ENCODE measurements at regions not wholly inside any gene's neighbourhood (a gene's known extent, or its start where the extent isn't known, plus 50 kb on each side); places are given as distances from the start of the nearest gene placed in this dataset.

DNA sequence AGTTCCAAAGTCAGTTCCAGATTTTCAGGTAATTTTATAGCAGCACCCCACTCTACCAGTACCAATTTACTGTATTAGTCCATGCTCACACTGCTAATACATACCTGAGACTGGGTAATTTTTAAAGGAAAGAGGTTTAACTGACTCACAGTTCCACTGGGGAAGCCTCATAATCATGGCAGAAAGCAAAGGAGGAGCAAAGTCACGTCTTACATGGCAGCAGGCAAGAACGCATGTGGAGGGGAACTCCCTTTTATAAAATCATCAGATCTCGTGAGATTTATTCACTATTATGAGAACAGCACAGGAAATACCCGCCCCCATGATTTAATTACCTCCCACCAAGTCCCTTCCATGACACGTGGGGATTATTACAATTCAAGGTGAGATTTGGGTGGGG lies 142.4 kb downstream of the AHR start:
- no peak for ATAC-seq
- FAIRE-seq, result no peak
- CTCF ChIA-PET, result no interaction called here

DNA sequence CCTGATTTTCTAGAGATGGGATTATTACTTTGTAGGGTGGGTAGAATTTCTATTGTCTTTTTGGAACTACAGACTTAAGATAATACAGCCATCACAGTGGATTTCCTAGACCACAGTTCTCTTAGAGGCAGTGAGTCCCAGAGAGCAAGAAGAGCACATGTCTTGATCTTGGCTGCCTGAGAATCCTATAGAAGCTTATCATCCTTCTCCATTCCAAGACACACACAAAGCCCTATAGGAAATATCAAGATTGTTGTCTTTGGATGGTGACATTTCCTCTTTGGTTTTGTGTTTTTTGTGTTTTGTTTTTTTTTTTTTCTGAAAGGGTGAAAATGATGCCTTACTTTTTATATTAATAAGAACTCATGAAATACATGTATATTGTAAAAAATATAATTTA lies 143.1 kb downstream of the AHR start:
- ATAC-seq (no peak), FAIRE-seq (no peak), DNase-seq (ENCODE audit: low read depth in 1 of 2, low spot score in 1 of 2) (no peak)
- peaks cover 14% of the 10 kb centered on the region for H3K4me1 ChIP-seq
- TF ChIP-seq RFX5 (IDR thresholded peaks at IDR 0.05) (no peak), FOXS1 (CRISPR knock-in tag; IDR thresholded peaks at IDR 0.05) (no peak)
- POLR2A ChIA-PET, result no interaction called here
- CTCF ChIA-PET, result interaction anchor here (0.6 kb wide), 1 partner anchor 22 kb away, joined by 3 read pairs; no protein-coding TSS in a partner anchor
- no peak overlapping the region for H3K27ac ChIP-seq
- H3K4me3 ChIP-seq, result no peak overlapping the region
- H3K4me2 ChIP-seq, result no peak overlapping the region
- peaks cover 26% of the 10 kb centered on the region for H3K9me3 ChIP-seq

More for the DNA sequence above, 142.4 kb downstream of the AHR start:
- WGBS (ENCODE audit: missing lambda C conversion rate), result 89% methylated on average over 5 of the region's 5 CpGs
- Histone ChIP-seq H3K4me2 (no peak overlapping the region), H3K4me3 (no peak overlapping the region), H3K9me3 (peaks cover 19% of the 10 kb centered on the region), H3K27ac (no peak overlapping the region), H3K4me1 (peaks cover 14% of the 10 kb centered on the region)
- no peak for DNase-seq (ENCODE audit: low read depth in 1 of 2, low spot score in 1 of 2)
- TF ChIP-seq, protein P1, sequence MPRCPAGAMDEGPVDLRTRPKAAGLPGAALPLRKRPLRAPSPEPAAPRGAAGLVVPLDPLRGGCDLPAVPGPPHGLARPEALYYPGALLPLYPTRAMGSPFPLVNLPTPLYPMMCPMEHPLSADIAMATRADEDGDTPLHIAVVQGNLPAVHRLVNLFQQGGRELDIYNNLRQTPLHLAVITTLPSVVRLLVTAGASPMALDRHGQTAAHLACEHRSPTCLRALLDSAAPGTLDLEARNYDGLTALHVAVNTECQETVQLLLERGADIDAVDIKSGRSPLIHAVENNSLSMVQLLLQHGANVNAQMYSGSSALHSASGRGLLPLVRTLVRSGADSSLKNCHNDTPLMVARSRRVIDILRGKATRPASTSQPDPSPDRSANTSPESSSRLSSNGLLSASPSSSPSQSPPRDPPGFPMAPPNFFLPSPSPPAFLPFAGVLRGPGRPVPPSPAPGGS (IDR thresholded peaks at IDR 0.05), result no peak
- TF ChIP-seq FOSB (CRISPR knock-in tag; IDR thresholded peaks at IDR 0.05), result no peak
- TF ChIP-seq, protein P2, sequence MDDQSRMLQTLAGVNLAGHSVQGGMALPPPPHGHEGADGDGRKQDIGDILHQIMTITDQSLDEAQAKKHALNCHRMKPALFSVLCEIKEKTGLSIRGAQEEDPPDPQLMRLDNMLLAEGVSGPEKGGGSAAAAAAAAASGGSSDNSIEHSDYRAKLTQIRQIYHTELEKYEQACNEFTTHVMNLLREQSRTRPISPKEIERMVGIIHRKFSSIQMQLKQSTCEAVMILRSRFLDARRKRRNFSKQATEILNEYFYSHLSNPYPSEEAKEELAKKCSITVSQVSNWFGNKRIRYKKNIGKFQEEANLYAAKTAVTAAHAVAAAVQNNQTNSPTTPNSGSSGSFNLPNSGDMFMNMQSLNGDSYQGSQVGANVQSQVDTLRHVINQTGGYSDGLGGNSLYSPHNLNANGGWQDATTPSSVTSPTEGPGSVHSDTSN (IDR thresholded peaks at IDR 0.05), result no peak
- TF ChIP-seq RFX5 (IDR thresholded peaks at IDR 0.05), result no peak
- TF ChIP-seq ZNF302 (CRISPR knock-in tag; IDR thresholded peaks at IDR 0.05), result no peak
- TF ChIP-seq, protein P3, sequence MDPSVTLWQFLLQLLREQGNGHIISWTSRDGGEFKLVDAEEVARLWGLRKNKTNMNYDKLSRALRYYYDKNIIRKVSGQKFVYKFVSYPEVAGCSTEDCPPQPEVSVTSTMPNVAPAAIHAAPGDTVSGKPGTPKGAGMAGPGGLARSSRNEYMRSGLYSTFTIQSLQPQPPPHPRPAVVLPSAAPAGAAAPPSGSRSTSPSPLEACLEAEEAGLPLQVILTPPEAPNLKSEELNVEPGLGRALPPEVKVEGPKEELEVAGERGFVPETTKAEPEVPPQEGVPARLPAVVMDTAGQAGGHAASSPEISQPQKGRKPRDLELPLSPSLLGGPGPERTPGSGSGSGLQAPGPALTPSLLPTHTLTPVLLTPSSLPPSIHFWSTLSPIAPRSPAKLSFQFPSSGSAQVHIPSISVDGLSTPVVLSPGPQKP (IDR thresholded peaks at IDR 0.05; ENCODE audit: low read depth, low read length), result no peak
- POLR2A ChIA-PET, result no interaction called here

DNA sequence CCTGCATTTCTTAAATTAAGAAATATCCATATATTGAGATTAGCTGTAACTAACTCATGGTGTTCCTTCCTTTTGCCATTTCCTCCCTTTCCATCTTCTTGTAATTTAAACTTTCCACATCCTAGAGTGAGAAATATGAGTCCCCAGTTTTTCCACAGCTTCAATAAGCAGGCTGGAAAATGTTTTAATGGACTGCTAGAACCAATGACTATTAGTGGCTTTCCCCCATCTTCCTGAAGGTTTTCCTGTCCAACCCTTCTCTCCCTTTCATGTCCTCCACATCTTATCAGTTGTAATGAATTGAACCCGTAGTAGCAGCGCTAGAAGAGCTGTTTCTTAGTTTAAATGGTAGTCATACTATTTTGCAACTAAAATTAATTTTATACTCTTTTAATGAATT lies 145.7 kb downstream of the AHR start:
- CTCF ChIA-PET, result no interaction called here
- FAIRE-seq, result peak; percentile 49
- WGBS (ENCODE audit: missing lambda C conversion rate), result 91% methylated on average over 2 of the region's 2 CpGs

DNA sequence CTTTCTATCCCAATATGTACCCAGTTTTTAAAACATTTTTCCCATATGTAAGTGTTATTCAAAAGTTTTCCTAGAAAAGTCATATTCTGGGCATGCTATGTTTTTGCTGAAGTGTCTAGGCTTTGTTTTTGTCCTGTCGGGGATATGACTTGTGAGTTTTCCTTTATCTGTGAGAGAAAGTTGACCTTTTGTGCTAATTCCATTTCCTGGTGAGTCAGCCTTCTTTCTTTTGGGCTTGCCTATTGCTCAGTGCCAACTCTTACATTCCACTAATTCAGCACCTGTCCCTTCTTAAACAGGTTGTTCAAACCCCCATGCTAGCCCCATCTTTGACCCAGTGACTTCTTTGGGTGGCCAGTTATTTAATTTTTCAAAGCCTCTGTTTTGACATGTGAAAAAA lies 146.2 kb downstream of the AHR start:
- no peak overlapping the region; a peak in 2 of 6 replicates for H3K27ac ChIP-seq
- no peak overlapping the region for H3K4me3 ChIP-seq
- peaks cover 37% of the 10 kb centered on the region for H3K9me3 ChIP-seq
- peak overlapping the region; percentile 35 for H3K4me2 ChIP-seq
- TF ChIP-seq FOSL2 (IDR thresholded peaks at IDR 0.05) (peak; percentile 50; the same call in 1 of the 2 replicates), FOSL2 (CRISPR knock-in tag; IDR thresholded peaks at IDR 0.05) (peak; percentile 71), ZFP36 (IDR thresholded peaks at IDR 0.05; ENCODE audit: borderline replicate concordance, partially characterized antibody) (peak; percentile 44), GATA3 (IDR thresholded peaks at IDR 0.05; ENCODE audit: borderline replicate concordance) (peak; percentile 54; the same call in 1 of the 2 replicates), TP53 (CRISPR knock-in tag; IDR thresholded peaks at IDR 0.05) (no peak), MAFK (IDR thresholded peaks at IDR 0.05; ENCODE audit: partially characterized antibody) (peak; percentile 29), CHD4 (IDR thresholded peaks at IDR 0.05; ENCODE audit: borderline replicate concordance) (no peak), JUNB (IDR thresholded peaks at IDR 0.05) (0 out of 2 replicates have a peak, but pooled peaks have one; percentile 51)
- TF ChIP-seq, protein P4, sequence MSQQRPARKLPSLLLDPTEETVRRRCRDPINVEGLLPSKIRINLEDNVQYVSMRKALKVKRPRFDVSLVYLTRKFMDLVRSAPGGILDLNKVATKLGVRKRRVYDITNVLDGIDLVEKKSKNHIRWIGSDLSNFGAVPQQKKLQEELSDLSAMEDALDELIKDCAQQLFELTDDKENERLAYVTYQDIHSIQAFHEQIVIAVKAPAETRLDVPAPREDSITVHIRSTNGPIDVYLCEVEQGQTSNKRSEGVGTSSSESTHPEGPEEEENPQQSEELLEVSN (IDR thresholded peaks at IDR 0.05; ENCODE audit: borderline replicate concordance, low read depth), result no peak
- TF ChIP-seq, protein P5, sequence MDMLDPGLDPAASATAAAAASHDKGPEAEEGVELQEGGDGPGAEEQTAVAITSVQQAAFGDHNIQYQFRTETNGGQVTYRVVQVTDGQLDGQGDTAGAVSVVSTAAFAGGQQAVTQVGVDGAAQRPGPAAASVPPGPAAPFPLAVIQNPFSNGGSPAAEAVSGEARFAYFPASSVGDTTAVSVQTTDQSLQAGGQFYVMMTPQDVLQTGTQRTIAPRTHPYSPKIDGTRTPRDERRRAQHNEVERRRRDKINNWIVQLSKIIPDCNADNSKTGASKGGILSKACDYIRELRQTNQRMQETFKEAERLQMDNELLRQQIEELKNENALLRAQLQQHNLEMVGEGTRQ (IDR thresholded peaks at IDR 0.05), result no peak
- POLR2A ChIA-PET, result no interaction called here
- ATAC-seq, result peak; percentile 49 to 52; a peak in 3 of 6 replicates
- peak; percentile 32 for FAIRE-seq
- WGBS (ENCODE audit: missing lambda C conversion rate), result 6% methylated on average over 1 of the region's 1 CpG
- CTCF ChIA-PET, result interaction anchor here (1.2 kb wide), 1 partner anchor 38 kb away, joined by 3 read pairs; no protein-coding TSS in a partner anchor
- DNase-seq (ENCODE audit: low read depth in 1 of 2, low spot score in 1 of 2), result peak; percentile 16 to 69
- peaks cover 32% of the 10 kb centered on the region for H3K4me1 ChIP-seq

More for the DNA sequence above, 145.7 kb downstream of the AHR start:
- TF ChIP-seq EP300 (IDR thresholded peaks at IDR 0.05) (no peak), KDM5A (IDR thresholded peaks at IDR 0.05) (no peak), SREBF2 (IDR thresholded peaks at IDR 0.05) (no peak), MAZ (IDR thresholded peaks at IDR 0.05; ENCODE audit: borderline replicate concordance, low read depth, low read length) (no peak), RARB (CRISPR knock-in tag; IDR thresholded peaks at IDR 0.05) (no peak), RFX5 (IDR thresholded peaks at IDR 0.05) (no peak), SMC3 (IDR thresholded peaks at IDR 0.05) (no peak), TP53 (CRISPR knock-in tag; IDR thresholded peaks at IDR 0.05) (no peak), TFCP2L1 (CRISPR knock-in tag; IDR thresholded peaks at IDR 0.05) (no peak)
- TF ChIP-seq, protein P4 (IDR thresholded peaks at IDR 0.05; ENCODE audit: borderline replicate concordance, low read depth), result no peak
- H3K4me1 ChIP-seq, result peaks cover 28% of the 10 kb centered on the region
- ATAC-seq (no peak), DNase-seq (ENCODE audit: low read depth in 1 of 2, low spot score in 1 of 2) (no peak)
- no peak overlapping the region for H3K4me3 ChIP-seq
- peaks cover 42% of the 10 kb centered on the region for H3K9me3 ChIP-seq
- POLR2A ChIA-PET, result no interaction called here
- H3K27ac ChIP-seq, result peak overlapping the region in 1 of 2 experiments; percentile 47; a peak in 3 of 6 replicates
- H3K4me2 ChIP-seq, result peak overlapping the region; percentile 35
